Central memory CD4-positive, alpha-beta T cell (primary cell): ENCODE measurements at regions not wholly inside any gene's neighbourhood (a gene's known extent, or its start where the extent isn't known, plus 50 kb on each side); places are given as distances from the start of the nearest gene placed in this dataset.

Experiments
- DNase-seq: peaks from one replicate; pipeline ENCODE4 v3.0.0; 2022

- no peak for DNase-seq
Measured at GRCh38 chr2:7988440-7988839, 693.4 kb upstream of the ID2 start.

GRCh38 chr2:7989823-7990222, 692.0 kb upstream of the ID2 start:
- DNase-seq: no peak

- no peak for DNase-seq
Measured at GRCh38 chr2:7992612-7993602, 688.9 kb upstream of the ID2 start.

GRCh38 chr2:7994397-7994951, 687.4 kb upstream of the ID2 start:
- no peak for DNase-seq

GRCh38 chr2:7997279-7997678, 684.6 kb upstream of the ID2 start:
- no peak for DNase-seq

- no peak for DNase-seq
Measured at GRCh38 chr2:7999683-8000476, 682.0 kb upstream of the ID2 start.

GRCh38 chr2:8000870-8001269, 681.0 kb upstream of the ID2 start:
- DNase-seq: no peak

GRCh38 chr2:8002765-8003393, 679.0 kb upstream of the ID2 start:
- no peak for DNase-seq

- no peak for DNase-seq
Measured at GRCh38 chr2:8003462-8004075, 678.3 kb upstream of the ID2 start.

- no peak for DNase-seq
Measured at GRCh38 chr2:8004250-8004681, 677.6 kb upstream of the ID2 start.

- DNase-seq: no peak
Measured at GRCh38 chr2:8006181-8006580, 675.7 kb upstream of the ID2 start.

GRCh38 chr2:8006626-8007025, 675.2 kb upstream of the ID2 start:
- no peak for DNase-seq

- DNase-seq: no peak
Measured at GRCh38 chr2:8009010-8009597, 672.8 kb upstream of the ID2 start.

GRCh38 chr2:8015848-8016600, 665.8 kb upstream of the ID2 start:
- no peak for DNase-seq

GRCh38 chr2:8016688-8017087, 665.2 kb upstream of the ID2 start:
- no peak for DNase-seq

GRCh38 chr2:8018956-8019355, 662.9 kb upstream of the ID2 start:
- DNase-seq: no peak

- no peak for DNase-seq
Measured at GRCh38 chr2:8019934-8020333, 661.9 kb upstream of the ID2 start.

- DNase-seq: no peak
Measured at GRCh38 chr2:8021921-8022320, 659.9 kb upstream of the ID2 start.

GRCh38 chr2:8022908-8023640, 658.8 kb upstream of the ID2 start:
- DNase-seq: no peak

- DNase-seq: no peak
Measured at GRCh38 chr2:8024506-8024905, 657.4 kb upstream of the ID2 start.

GRCh38 chr2:8026381-8026780, 655.5 kb upstream of the ID2 start:
- DNase-seq: no peak
